ENCODE measurements at regions not wholly inside any gene's neighbourhood (a gene's known extent, or its start where the extent isn't known, plus 50 kb on each side); places are given as distances from the start of the nearest gene placed in this dataset.
"Not testable (repeated sequence)": the region's sequence is repeated elsewhere in the genome, so short reads cannot be mapped to it uniquely, and the experiment has no call there.

DNA sequence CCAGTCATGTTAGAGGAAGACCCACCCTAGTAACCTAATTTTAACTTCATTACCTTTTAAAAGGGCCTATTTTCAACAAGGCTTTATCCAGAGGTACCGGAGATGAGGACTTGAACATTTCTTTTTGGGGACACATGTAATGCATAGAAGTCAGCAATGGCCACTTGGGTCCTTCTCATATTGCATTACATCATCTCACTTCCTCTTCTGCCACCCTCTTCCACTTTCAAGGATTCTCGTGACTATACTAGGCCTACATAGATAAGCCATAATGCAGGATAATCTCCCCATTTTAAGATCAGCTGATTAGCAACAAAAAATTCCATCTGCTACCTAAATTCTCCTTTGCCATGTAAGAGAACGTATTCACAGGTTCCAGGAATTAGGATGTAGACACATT, 557.2 kb downstream of the KCTD12 start:
- DNase-seq: no peak

DNA sequence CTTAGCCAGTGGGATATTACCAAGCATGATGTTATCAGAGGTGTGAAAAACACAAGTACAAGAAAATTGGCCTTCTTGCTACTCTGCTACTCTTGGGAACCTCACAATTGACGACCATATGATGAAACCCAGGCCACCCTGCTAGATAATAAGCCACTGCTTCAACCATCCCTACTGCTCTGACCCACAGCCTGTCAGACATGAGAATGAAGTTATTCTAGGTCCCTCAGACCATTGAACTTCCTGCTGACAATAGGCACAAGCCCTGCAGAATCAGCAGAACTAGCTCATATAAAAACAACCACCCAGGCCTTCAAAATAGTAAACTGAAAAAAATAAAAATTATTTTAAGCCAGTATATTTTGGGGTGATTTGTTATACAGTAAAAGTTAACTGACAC, 559.9 kb downstream of the KCTD12 start:
- no peak for DNase-seq

DNA sequence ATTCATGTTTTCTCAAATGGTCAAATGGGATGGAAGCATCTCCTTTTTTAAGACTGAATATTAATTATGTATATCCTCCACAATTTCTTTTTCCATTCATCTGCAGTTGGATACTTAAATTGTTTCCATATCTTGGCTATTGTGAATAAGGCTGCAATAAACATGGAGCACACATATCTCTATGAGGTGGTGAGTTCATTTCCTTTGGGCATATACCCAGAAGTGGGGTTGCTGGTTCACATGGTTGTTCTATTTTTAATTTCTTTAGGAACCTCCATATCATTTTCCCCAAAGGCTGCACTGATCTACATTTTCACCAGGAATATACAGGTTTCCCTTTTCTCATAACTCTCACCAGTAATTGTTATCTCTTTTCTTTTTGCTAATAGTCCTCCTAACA, 566.3 kb downstream of the KCTD12 start:
- no peak for DNase-seq

DNA sequence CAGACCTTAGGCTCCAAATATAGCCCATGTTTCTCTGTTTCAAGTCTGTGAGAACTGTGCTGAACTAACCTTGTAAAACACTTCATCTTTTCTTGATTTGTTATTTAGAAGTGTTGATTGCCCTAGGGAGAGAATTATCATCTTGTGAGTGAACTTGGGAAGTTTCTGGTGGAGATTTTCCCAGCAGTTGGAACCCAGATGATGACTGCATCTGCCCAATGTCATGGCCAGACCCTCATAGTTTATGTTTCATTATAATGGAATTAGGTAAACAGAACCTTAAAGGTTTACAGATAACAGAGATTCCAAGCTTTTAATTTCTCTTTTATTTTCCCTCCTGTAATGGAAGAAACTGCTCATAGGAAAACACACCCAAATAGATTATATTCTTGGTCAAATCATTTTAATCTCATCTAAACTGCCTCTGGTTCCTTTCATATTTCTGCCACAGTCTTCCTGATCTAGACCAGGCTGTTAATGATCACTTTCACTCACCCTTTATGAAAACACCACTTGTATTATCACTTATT, 569.1 kb downstream of the KCTD12 start:
- DNase-seq: no peak

- DNase-seq: no peak
Measured at GRCh38 chr13:76314495-76314894, 571.7 kb downstream of the KCTD12 start.

DNA sequence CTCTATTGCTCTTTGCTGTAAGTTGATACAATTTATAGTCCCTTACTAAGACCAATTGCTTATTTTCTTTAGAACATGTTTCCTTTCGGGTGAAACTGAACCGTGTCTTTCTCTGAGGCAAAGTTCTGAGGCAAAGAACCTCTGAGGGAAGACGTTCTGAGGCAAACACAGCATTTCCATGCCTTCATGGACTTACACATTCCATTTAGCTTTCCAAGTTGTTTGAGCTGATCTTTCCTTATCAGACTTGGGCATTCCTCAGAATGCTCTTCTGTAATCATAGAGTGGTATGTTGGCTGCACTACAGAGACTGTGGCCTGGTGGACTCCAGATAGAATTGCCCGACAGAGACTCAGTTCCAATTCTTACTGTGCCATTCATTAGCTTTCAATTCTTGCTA, 579.1 kb downstream of the KCTD12 start:
- DNase-seq: no peak

- DNase-seq: no peak
Measured at GRCh38 chr13:76300688-76301087, 585.5 kb downstream of the KCTD12 start.

DNA sequence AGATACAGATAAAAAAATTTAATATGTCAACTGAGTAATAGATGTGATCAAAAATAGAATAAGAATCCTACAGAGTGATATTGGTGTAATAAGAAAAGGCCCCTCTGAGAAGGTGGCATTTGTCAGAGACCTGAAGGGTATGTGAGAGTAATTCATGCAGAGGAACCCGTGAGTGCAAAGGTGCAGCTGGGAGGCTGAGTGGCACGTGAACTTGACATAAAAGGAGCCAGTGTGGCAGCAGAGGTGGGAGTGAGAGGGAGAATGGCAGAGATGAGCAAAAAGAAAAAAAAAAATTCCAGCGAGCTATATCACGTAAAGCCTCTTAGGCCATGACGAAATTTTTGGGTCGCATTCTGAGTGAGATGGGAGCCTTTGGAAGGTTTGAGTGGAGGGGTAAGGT, 588.9 kb downstream of the KCTD12 start:
- DNase-seq: no peak

- no peak for DNase-seq
Measured at GRCh38 chr13:76296751-76297150, 589.5 kb downstream of the KCTD12 start.

- not testable (repeated sequence) for DNase-seq
Measured at GRCh38 chr13:76295020-76295419, 591.2 kb downstream of the KCTD12 start.

- DNase-seq: no peak
Measured at GRCh38 chr13:76293751-76294150, 592.5 kb downstream of the KCTD12 start.

DNA sequence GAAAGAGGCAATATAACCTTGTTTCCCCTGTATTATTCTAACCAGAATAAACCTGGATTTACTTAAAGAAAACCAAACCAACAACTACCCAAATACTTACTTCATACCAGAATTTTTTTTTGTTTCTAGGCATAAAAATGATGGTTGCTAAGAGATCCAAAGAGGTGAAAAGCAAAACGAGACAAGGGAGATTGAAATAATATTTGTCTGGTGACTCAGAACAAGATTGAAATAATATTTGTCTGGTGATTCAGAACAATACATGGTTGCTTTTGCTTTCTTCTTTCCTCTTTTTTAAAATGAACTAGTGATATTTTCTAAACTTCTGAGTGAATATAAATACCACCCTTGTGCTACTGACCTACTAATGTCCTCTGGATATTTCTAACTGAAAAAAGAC, 592.9 kb downstream of the KCTD12 start:
- no peak for DNase-seq

- no peak for DNase-seq
Measured at GRCh38 chr13:76292726-76293125, 593.5 kb downstream of the KCTD12 start.

GRCh38 chr13:76292031-76292430, 594.2 kb downstream of the KCTD12 start:
- DNase-seq: no peak

DNA sequence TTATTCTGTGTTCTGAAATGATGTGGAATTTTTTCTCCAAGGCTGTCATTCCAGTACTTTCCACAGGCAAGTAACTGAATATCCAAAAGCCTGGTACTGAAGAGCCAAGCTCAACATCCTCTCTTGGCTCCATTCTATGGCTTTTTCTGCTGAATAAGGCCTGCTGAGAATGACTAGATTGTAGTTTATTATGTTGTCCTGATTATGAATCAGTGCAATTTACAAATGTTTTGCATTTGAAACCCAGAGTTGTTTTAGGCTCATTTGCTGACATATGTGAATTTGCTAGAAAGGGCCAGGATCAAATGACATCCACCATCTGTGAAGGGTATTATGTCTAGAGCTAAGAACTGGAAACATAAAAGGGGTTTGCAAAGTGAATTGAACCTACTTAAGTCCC, 596.6 kb downstream of the KCTD12 start:
- no peak for DNase-seq

GRCh38 chr13:76286178-76286577, 600.0 kb downstream of the KCTD12 start:
- DNase-seq: no peak

DNA sequence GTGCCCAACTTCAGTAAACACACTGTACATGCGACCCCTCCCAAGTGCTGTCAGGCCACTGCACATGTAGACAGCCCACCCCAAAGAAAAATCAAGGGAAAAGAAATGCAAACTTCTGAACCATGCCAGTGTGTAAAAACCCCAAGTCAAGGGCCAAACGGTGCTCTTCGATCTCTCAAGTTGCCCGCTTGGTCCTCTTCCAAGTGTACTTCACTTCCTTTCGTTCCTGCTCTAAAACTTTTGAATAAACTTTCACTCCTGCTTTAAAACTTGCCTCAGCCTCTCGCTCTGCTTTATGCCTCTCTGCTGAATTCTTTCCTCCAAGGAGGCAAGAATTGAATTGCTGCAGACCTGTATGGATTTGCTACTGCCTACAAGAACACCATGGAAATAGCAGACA, 600.7 kb downstream of the KCTD12 start:
- DNase-seq: no peak

DNA sequence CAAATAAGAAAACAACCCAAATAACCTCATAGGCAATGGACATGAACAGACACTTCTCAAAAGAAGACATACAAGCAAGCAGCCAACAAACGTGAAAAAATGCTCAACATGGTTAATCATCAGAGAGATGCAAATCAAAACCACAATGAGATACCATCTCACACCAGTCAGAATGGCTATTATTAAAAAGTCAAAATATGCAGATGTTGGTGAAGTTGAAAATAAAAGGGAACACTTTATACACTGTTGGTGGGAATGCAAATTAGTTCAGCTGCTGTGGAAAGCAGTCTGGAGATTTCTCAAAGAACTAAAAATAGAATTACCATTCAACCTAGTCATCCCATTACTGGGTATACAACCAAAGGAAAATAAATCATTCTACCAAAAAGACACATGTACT, 606.4 kb downstream of the KCTD12 start:
- DNase-seq: not testable (repeated sequence)

GRCh38 chr13:76271728-76272232, 614.4 kb downstream of the KCTD12 start:
- no peak for DNase-seq

DNA sequence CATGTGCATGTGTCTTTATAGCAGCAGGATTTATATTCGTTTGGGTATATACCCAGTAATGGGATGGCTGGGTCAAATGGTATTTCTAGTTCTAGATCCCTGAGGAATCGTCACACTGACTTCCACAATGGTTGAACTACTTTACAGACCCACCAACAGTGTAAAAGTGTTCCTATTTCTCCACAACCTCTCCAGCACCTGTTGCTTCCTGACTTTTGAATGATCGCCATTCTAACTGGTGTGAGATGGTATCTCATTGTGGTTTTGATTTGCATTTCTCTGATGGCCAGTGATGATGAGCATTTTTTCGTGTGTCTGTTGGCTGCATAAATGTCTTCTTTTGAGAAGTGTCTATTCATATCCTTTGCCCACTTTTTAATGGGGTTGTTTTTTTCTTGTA, 617.9 kb downstream of the KCTD12 start:
- DNase-seq: not testable (repeated sequence)

DNA sequence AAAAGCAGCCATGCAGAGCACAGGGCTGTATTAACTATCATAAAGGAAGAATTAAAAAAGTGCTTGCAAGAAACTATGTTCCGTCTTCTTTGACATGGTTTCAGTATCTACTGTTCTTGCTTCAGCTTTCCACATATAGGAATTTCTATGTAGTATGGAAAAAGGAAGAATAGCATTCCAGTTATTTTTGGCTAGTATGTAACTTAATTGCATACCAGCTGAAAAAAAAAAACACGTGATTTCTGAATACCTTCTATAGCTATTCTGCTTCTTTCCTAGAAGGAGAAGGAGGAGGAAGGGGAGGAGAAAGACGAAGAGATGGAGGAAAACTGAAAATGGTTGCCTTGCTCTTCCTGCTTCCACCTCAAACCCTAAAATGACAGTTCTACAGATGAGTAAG, 619.0 kb downstream of the KCTD12 start:
- no peak for DNase-seq

DNA sequence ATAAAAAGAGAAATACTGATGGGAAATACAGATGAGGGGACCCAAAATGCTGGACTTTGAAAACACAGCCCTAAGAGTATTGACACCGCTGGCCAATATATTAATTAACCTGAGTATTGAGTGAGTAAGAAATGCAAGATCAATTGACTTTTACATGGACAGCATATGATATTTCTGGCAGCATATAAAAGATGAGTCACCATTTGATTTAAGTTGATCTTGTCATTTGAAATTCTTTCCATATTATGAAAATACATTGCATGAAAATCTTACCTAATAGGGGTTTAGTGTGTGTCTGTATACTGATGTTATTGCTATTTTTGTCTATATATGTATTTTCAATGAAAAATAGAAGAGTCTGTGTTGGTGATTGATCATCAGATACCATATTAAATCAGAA, 619.6 kb downstream of the KCTD12 start:
- no peak for DNase-seq

DNA sequence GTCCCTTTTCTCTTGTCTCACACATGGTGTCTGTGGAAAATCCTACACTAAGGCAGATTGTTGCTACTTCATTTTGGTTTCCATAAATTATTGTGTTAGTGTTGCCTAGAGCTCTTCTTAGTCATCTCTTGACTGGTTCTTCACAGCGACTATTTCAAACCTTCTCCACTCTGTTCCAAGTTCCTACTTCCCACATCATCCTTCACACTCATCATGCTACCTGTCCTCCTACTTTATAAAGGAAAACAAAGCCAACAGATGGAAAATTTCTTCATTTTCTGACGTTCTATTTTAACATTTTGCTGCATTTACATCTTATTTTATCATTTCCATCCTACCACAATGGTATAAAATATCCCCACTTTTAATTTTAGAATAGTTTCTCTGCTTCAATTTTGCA, 614.1 kb downstream of the LMO7 start:
- no peak for DNase-seq

- DNase-seq: no peak
Measured at GRCh38 chr13:76245920-76246319, 609.8 kb downstream of the LMO7 start.

GRCh38 chr13:76245211-76245610, 609.1 kb downstream of the LMO7 start:
- DNase-seq: no peak

GRCh38 chr13:76243120-76243519, 607.0 kb downstream of the LMO7 start:
- not testable (repeated sequence) for DNase-seq
